Middle frontal gyrus (tissue), 1 donor: ENCODE measurements at regions not wholly inside any gene's neighbourhood (a gene's known extent, or its start where the extent isn't known, plus 50 kb on each side); places are given as distances from the start of the nearest gene placed in this dataset.

Experiments
- DNase-seq: peaks from one replicate; pipeline ENCODE4 v3.0.0-alpha.2; 2015; ENCODE audit warnings: low spot score; ENCODE audit errors: extremely low spot score

DNA sequence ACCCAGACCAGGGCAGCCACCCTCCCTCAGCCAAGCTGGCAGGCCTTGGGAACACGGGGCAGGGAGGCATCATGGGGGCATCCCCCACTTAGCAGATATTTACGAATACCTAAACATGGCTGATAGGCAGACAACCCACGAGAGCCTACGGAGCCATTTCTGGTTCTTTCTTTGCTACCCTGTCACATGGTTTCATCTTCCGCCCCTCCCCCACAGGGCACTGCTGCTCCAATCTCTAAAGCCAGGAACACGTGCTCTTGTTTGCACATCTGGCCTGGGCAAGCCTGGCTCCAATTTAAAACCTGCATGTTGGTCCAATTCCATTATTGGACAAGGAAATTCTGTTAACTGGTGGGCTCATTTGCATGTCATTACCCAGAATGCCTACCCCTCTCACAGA, 447.4 kb upstream of the NR2F2 start:
- DNase-seq: no peak

- no peak for DNase-seq
These were observed 446.2 kb upstream of the NR2F2 start for GRCh38 chr15:95884276-95884675.

DNA sequence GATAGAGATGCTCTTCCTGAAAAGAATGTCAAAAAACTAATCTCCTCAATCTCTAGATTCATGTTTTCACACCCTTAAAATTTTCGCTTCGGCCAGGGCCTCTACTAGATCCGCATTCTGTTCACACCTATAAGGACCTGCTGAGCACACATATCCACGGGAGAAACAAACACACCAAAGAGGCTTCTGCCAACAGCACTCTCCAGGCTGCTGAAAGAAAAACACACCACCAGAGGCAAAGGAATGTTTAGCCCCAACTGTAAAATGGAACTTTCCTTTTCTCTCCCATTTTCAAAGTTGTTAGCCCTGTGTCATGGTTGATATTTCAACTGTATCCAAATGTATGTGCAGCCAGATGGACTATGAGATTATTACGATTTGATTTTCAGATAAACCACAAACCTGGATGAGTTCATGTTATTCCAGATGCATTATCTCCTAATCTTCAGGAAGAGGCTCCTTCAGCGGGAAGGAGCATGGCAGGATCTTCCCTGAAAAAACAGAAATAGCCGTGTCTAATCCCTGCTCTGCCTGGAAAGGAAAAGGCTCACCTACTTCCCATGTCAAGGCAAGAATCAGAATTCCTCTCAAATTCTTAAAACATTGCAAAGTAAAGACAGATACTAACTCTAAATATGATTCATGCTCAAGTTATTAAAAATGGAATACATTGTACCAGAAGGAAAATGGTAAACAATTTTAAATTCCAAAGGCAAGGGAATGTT, 442.7 kb upstream of the NR2F2 start:
- no peak for DNase-seq

GRCh38 chr15:95888762-95889161, 441.7 kb upstream of the NR2F2 start:
- DNase-seq: no peak

GRCh38 chr15:95894407-95894956, 436.0 kb upstream of the NR2F2 start:
- no peak for DNase-seq

DNA sequence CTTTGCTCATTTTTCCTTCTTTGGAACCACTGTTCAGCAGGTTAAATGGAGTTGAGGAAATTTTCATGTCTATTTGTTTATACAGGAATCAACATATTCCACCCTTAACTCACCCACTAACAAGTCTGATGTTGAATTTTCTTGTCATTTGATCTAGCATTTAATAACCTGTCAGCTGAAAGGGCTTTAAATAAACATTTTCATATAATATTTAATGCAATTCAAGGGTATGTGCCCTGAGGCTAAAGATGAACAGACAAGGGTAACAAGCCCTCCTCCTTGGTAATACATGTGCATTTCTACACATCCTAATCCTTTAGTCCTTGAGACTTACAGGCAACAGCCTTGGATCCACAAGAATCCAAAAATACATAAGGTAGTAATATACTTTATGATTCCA, 435.0 kb upstream of the NR2F2 start:
- no peak for DNase-seq

DNA sequence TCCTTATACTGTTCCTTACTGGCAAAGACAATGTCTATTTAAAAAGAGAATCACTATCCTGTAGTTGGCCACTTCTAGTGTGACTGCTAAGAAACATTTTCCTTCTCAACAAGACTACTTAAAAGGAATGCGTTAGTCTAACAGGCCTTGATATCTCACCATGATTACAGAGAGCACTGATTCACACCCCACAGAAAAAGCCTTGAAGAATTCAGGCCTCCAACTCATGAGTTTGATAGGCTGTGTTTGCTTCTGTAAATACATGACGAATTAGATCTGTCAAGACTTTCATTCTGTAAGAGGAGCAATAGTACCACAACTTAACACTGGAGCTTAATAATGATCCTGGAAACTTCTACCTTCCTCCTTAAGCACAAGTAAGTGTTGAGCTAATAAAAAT, 432.8 kb upstream of the NR2F2 start:
- DNase-seq: no peak

DNA sequence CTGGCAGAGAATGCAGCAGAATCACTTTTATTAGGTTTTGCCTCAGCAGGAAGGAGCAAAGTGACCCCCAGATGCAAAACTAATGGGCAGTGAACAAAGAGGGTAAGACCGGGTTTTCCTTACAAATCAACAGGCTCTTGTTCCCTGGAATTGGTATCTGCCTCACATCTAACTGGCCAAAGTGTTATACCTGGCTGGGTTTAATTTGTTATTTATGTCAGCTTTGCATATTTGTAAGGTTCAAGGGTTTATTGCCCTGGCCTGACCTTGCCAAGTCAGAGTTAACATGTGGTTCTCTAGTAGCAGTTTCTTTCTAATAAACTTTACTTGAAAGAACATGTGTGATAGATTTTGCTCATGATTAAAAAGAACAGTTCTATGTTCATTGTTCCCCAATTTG, 431.7 kb upstream of the NR2F2 start:
- DNase-seq: no peak

GRCh38 chr15:95901271-95901670, 429.2 kb upstream of the NR2F2 start:
- DNase-seq: no peak

DNA sequence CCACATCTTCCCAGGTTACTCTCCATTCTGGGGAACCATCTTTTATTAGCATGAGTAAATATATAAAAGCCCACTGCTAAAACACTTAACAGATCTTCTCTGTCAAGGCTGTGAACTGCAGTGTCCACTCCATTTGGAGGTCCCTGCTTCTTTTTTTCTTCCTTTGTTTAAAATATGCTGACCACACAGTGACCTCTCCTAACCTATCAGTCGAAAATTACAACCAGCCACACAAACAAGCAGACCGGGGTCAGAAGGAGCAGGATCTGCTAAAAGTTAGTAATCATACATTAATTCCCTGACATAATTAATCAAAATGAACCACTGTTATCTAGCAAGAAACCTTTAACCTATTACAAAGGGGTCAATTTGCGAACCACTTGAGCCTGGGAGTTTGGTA, 427.9 kb upstream of the NR2F2 start:
- no peak for DNase-seq

- DNase-seq: no peak
These were observed 427.1 kb upstream of the NR2F2 start for GRCh38 chr15:95903352-95903751.

GRCh38 chr15:95910643-95911212, 419.8 kb upstream of the NR2F2 start:
- DNase-seq: no peak

DNA sequence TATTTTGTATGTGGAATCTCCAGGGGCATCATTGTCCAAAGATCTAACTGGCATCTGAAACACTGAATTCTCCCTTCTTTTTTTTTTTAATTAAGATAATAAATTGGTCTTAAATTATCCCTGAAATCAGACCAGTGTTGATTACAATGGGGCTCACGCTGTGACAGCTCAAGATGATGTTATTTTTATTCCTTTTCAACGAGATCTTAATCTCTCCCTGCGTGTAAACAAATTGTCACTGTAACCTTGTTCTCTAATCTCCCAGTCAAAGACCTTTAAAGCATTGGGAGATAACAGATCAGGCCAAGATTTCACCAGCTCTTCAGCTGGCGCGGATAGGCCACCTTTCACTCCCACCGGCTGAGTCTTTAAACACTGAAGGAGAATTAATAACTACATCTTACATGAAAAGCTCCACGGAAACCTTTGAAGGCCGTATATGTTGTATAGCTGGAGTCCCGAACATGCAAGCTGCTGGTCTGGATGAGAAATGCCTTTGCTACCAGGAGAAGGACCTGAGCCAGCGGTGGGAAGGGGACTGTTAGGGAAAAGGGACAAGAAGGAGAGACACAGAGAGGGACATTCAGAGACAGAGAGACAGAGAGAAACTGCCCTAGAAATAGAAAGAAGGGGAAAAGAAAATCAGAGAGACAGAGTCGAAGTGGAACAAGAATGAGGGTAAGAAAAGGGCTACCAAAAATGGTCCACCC, 418.8 kb upstream of the NR2F2 start:
- DNase-seq: no peak

GRCh38 chr15:95912280-95912625, 418.2 kb upstream of the NR2F2 start:
- DNase-seq: no peak

- DNase-seq: no peak
These were observed 417.8 kb upstream of the NR2F2 start for GRCh38 chr15:95912728-95913127.

- DNase-seq: no peak
These were observed 413.9 kb upstream of the NR2F2 start for GRCh38 chr15:95916568-95916967.

- no peak for DNase-seq
These were observed 412.0 kb upstream of the NR2F2 start for GRCh38 chr15:95918525-95918924.

DNA sequence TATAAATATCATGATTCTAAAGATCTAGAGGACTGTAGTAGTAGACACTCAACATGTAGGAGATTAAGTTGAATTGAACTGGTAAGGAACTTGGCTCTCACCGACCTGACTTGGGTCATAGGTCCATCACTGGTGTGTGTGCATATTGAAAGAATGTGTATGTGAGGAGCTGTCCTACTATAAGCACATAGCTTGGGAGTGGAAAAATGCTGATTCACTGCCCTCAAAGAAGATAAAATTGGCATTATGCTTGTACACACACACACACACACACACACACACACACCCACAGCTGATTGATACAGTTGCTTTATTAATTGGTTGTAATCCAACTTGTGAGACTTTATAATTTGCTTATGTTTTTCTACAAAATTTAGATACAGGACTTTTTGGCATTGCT, 411.0 kb upstream of the NR2F2 start:
- no peak for DNase-seq

DNA sequence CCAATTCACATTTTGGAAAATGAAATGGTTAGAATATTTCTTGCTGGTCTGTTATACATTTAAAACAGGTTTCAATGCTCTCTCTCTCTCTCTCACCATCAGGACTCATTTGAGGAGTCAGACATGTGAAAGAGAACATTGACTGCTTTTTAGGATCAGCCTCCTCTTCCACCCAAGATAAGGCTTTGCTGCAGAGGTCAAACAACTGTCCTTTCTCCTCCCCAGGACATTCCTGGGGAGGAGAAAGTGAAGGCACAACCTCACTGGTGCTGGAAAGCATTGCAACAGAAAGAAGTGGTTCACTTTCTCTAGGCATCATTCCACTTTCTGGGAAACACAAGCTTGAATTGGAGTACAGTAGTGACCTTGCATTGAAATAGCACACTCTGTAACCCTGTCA, 409.1 kb upstream of the NR2F2 start:
- no peak for DNase-seq

DNA sequence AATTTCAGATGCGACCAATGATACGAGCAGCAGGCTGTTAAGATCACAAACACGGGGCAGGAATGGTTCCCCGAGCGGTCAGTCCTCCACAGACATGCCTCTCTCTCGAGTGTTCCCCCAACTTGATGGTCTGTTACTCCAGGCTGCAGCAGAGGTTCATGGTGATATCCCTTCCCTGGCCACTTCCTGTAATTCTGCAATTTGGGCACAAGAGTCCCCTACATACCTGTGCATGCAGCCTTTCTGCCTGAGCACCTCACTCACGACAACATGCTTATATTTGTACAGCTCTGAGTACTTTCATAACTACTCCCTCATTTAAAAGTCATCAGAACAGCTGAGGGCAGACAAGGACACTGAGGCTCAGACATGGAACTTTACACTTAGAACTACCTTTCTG, 408.1 kb upstream of the NR2F2 start:
- no peak for DNase-seq

DNA sequence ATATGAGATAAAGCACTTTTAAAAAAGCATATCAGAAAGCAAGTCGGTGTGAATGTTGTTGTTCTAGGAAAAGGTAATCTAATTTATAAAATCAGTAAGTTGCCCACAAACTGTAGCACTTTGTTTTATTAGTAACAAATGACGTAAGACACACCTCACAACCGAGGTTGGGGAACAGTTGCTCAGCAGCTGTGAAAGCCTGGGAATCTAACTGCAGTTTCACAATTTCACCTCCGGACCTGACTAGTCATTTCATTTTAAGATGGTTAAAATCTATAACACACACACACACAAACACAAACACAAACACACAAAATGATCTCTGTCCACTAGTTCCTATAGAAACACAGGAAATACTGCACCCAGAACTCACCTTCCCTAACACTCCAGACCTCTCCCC, 406.7 kb upstream of the NR2F2 start:
- DNase-seq: no peak

- no peak for DNase-seq
These were observed 401.7 kb upstream of the NR2F2 start for GRCh38 chr15:95928822-95929221.
